Astrocyte of the spinal cord (primary cell): ENCODE measurements at regions not wholly inside any gene's neighbourhood (a gene's known extent, or its start where the extent isn't known, plus 50 kb on each side); places are given as distances from the start of the nearest gene placed in this dataset.

ENCODE experiments used
- DNase-seq: peaks from one replicate; pipeline ENCODE4 v3.0.0; 2011; ENCODE audit warnings: low read depth, low spot score
- H3K4me3 ChIP-seq: 2 replicates; pipeline ENCODE4 v1.5.1; 2011; ENCODE audit warnings: low read depth, mild to moderate bottlenecking, low read length, moderate library complexity
- in situ Hi-C: cut with HindIII; loops from 2 replicates; pipeline ENCODE4 v1.10.0; 2017; ENCODE audit warnings: low sequenced_read_pairs
- TF ChIP-seq, protein P1 (sequence below): IDR thresholded peaks from 2 replicates; pipeline ENCODE4 v1.5.1; 2012; ENCODE audit warnings: low read depth, mild to moderate bottlenecking, low read length, inconsistent platforms

DNA sequence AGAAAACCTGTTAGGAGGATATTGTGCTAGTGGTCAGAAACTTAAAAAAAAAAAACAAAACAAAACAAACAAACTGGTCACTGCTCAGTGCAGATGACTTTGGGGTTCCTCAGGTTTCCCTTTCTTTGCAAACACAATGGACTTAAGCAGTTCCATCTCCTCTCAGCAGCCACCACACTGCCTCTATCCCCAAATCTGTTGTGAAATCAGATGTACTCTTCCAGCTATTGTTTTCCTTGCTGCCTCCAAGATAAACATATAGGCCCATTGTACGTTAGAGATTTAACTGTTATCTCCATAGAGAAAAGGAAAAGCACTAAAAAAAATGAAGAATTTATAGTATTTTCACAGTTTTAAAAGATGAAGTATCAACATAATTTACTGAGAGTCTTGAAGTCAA, 147.1 kb downstream of the MPP7 start:
- in situ Hi-C loops, result no loop called here
- TF ChIP-seq, protein P1, sequence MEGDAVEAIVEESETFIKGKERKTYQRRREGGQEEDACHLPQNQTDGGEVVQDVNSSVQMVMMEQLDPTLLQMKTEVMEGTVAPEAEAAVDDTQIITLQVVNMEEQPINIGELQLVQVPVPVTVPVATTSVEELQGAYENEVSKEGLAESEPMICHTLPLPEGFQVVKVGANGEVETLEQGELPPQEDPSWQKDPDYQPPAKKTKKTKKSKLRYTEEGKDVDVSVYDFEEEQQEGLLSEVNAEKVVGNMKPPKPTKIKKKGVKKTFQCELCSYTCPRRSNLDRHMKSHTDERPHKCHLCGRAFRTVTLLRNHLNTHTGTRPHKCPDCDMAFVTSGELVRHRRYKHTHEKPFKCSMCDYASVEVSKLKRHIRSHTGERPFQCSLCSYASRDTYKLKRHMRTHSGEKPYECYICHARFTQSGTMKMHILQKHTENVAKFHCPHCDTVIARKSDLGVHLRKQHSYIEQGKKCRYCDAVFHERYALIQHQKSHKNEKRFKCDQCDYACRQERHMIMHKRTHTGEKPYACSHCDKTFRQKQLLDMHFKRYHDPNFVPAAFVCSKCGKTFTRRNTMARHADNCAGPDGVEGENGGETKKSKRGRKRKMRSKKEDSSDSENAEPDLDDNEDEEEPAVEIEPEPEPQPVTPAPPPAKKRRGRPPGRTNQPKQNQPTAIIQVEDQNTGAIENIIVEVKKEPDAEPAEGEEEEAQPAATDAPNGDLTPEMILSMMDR, result no peak
- no peak overlapping the region for H3K4me3 ChIP-seq
- DNase-seq, result no peak

DNA sequence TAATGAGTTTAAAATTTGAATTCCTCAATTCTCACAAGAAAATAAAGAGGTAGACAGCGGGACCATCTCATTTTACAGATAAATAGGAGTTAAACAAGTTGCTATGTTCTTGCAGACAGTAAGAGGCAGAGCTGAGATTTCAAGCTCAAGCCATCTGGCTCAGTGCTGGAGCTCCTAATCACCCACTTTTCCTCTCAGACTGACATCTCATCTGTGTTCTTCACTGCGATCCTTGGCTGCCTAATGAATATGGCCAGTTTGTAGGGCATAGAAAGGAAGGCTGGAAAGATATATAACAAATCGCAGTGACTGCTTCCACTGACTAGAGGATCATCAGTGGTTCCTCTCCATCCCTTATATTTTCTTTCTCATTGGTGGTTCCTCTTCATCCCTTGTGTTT, 151.2 kb downstream of the MPP7 start:
- TF ChIP-seq, protein P1, result no peak
- H3K4me3 ChIP-seq, result no peak overlapping the region
- in situ Hi-C loops, result no loop called here
- DNase-seq, result no peak

DNA sequence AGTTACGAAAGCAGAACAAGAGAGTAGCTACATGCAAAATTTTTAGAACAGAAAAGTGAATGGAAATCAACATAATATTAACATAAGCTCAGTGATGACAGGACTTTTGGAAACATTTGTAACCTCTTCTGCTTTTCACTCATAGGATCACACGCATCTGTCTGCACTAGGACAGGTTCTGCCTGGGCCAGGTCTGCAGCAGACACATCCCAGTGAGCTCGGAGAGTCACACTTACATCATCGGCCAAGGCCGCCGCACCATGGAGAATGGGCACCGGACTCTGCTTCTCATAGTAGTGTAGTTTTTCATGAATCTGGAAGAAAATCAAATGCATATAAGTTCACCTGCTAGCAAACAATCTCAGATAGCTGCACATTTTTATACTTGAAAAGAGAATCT, 150.9 kb upstream of the ODAD2 start:
- TF ChIP-seq, protein P1, result no peak
- in situ Hi-C loops, result no loop called here
- no peak for DNase-seq
- no peak overlapping the region for H3K4me3 ChIP-seq

DNA sequence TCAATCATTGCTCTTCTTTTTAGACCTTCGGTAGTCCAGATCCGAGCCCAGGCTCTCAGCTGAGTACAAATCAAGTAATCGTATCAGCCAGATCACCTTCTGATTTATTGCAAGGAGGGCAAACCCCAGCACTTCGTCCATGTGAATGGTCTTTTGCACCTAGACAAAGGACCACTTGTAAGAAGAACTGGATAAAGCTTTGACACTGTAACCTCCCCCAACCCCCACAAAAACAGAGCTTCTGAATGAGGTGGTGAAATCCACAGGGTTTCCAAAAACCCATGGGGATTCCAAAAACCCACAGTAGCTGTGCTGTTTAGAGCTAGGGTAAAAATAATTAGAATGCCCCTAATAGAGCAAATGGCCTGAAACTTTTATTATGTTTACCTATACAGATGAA, 148.8 kb upstream of the ODAD2 start:
- TF ChIP-seq, protein P1, result no peak
- in situ Hi-C loops, result no loop called here
- DNase-seq, result no peak
- H3K4me3 ChIP-seq, result no peak overlapping the region

DNA sequence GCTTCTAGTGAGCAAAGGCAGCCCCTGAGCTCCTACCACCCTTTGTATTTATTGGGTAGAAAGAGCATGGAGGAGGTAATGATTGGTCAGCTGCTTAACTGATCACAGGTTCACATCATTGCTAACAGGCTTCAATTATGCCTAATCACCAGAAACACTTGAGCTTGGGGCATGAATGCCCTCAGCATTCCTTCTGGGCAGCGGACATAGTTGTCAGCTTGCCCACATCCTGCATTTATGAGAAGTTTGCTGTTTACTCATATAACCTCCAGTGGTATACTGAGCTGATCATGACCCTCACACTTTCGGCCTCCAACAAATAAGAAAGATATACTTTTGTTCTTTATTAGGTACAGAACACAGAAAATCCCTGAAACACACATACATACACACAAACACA, 140.3 kb upstream of the ODAD2 start:
- in situ Hi-C loops, result no loop called here
- TF ChIP-seq, protein P1, result no peak
- no peak overlapping the region for H3K4me3 ChIP-seq
- DNase-seq, result peak; percentile 44

DNA sequence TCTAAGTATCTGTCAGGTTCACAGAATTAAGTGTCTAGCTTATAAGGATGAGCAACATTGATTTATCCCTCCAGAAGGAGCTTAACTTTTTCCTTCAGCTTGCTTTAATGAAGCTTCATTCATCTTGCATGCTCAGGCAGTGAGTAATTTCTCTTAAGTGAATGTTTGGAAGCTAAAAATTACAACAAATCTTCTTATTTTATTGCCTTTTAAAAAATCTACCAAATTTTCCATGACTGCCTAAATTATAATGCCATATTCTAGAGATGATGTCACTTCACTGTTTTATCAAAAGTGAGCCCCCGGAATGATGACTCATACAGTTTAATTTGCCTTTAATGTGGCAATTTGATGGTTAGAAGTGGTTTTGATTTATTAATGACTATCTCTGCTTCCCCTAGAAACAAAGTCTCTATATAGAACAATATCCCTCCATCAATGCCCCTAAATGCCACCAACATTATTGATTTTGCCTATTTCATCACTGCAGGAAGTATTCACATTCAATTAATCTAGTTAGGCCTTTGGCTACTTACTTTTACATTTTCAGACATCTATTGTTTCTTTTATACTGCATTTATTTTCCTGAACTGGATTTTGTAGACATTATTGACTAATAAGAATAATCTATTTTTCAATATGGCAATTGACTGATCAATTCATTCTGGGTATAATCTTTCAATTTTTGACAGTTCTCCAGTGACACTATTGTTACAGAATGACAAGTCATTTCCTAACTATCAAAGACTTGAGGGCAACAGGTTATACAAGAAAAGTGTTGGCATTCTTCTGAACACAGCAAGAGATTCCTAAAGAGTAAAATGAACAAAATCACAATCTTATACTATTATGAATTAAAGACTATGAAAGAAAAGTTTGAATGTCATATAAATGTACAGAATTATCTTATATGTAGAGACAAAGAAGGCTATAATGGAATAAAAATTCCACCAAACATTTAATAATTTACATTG, 139.3 kb upstream of the ODAD2 start:
- H3K4me3 ChIP-seq, result no peak overlapping the region
- TF ChIP-seq, protein P1, result no peak
- in situ Hi-C loops, result no loop called here
- DNase-seq, result peak; percentile 46
